HG03378 (cell line): ENCODE measurements at regions not wholly inside any gene's neighbourhood (a gene's known extent, or its start where the extent isn't known, plus 50 kb on each side); places are given as distances from the start of the nearest gene placed in this dataset.

Experiments
- ATAC-seq: cut with Tn5 transposase; IDR thresholded peaks from one replicate; pipeline ENCODE4 v1.9.1; 2021; ENCODE audit warnings: mild to moderate bottlenecking, moderate library complexity; ENCODE audit not compliant: unreplicated experiment

DNA sequence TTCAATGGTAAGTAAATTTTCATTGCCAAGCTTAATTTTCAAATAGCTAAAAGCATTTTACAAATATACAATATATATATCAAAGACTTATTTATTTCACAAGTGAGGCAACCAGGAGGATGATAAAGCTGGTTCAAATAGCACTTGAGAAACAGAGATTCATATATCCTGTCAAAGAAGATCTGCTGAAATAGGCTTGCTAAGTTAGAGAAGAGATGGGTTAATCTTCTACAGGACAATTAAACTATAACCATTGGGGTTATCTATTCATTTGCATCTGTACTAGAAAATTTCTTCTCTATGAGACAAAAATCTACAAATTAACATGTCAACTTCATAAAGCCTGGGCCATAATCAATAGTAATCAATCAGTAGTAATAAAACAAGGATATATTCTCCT lies 637.7 kb upstream of the UBE2E2 start:
- ATAC-seq = peak; percentile 60

DNA sequence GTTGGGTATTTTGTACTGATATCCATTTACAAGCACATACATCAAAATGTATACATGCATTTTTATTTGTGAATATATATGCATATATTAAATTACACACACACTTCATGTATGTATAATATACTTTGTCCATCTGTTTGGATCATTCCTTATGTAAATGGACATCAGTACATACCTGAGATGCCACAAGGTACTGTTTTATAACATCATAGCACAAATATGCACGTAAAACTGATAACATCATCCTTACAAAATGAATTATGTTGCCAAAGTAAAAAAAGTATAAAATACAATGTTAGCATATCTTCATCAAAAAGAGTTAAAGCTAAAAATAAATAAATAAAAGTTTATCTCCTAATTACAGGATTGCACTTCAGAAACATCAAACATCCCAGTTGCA lies 634.8 kb upstream of the UBE2E2 start:
- ATAC-seq = no peak

DNA sequence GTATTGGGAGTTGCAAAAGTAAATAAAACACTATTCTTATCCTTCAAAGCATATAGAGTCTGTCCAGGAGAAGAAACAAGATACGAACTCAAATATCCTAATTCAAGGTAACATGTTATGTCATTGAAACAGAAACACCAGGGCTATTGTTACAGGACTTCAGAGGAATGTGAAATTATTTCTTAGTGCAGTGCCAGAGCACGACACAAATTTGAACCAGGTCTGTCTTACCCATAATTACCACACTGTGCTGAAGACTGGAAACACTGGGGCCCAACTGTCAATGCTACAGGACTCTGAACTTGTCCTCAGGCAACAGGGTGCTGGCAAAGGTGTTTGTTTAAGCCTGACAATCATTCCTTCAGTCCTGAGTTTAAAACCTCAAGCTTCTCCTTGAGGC lies 633.6 kb upstream of the UBE2E2 start:
- ATAC-seq = no peak

DNA sequence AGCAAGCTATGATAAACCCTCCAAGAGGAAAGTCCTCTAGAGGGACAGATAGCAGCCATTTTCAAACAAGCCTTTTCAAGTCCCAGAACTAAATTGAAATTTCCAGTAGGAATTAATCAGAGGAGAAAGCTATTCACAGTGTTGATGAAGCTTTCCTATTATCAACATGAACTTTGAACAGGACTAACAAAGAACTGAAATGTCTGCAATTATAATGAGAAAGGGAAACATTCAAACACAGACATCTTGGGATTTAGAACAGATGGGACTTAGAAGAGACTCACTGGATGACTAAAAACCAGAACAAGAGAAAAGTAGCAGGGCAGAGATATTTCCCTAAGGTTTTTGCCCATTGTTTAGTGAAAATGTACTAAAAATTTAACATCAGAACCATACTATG lies 622.1 kb upstream of the UBE2E2 start:
- no peak for ATAC-seq

DNA sequence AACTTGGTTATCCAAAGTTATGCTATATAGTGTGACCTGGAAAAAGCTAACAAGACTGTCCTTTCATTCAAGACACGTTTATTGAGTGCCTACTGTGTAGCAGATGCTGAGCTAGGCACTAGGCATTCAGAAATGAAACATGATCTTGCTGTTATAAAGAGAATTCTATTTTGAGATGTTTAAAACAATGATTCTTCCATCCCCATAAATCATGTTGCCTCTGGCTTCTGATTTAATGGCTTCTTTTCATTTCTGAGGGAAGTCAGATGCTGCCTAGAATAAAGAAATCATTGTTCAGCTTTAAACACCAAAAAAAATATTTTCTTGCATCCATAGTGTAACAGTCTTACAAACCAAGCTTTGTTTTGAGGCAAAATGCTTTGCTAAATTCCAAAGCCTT lies 620.9 kb upstream of the UBE2E2 start:
- no peak for ATAC-seq

DNA sequence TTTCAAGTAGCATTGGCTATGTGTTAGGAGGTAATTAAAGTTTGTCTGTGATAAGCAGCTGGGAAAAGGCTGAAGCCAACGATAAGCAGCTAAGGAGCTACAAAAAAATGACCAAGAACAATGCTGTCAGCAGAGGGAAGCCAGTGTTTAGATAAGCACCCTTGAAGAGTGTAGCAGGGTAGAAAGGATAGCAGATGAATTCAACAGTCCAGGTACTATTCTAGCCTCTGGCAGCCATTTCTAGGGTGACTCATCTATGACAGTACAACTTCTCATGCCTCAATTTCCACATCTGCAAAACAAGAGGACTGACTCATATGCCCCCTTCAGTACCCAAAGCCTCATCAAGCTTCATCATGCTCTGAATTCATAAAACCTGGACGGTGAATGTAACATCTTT lies 617.6 kb upstream of the UBE2E2 start:
- no peak for ATAC-seq

DNA sequence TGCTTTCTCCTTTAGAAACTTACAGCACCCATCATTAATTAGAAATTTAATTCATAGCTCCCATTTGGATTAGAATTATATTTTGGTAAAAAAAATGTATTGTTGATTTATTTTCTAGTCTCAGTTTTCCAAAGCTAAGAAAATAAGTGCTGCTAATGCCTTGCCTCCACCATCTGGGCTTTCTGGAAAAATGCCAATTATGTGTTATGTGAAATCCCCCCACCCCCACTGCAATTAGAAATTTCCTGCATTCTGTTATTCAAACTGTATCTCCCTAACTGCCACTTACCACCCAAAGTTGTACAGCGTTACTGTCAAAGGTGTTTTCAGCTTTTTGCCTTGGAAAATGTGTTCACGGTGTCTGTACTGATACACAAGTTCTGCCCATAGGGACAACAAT lies 617.2 kb upstream of the UBE2E2 start:
- ATAC-seq = no peak

DNA sequence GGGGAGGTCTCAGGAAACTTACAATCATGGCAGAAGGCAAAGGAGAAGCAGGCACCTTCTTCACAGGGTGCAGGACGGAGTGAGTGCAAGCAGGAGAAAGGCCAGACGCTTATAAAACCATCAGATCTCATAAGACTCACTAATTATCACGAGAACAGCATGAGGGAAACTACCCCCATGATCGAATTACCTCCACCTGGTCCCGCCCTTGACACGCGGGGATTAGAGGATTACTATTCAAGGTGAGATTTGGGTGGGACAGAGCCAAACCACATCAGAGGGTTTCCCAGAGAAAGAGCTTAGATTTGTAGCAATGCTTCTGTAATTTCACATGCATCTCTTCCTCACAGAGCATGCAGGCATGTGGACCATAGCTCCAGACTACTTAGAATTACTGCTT lies 615.7 kb upstream of the UBE2E2 start:
- no peak for ATAC-seq

DNA sequence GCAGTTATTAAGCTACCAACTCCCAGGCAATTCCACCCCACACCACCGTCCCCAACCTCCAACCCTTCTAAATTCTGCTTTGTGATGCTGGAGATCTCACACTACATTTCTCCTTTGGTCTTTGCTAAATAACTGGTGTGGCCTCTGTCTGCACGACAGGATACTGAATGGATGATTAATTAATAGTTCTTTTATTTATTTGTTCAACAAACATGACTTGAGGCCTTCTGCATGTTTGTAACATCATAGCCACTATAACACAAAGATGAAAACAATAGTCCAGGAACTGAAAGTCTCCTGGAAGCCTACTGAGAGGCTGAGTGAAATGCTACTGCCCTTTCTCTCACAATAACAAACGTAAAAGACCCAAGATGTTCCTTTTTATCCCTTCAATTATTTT lies 609.5 kb upstream of the UBE2E2 start:
- no peak for ATAC-seq

DNA sequence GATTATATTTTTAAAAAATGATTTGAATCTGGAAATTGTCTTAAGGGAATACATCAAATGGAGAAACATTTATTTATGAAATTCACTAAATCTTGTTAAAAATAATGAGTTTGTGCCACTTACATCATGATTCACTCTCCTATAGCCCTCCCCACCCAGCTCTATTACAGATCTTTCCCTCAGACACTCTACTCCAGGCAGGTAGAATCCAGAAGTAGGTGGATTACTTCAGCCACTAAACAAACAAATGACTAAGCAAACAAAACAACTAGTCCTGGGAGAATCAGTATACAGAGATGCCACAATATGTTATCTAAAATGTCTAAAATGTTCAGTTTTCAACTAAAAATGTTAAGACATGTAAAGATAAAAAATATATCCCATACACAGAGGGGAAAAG lies 608.1 kb upstream of the UBE2E2 start:
- ATAC-seq = no peak

DNA sequence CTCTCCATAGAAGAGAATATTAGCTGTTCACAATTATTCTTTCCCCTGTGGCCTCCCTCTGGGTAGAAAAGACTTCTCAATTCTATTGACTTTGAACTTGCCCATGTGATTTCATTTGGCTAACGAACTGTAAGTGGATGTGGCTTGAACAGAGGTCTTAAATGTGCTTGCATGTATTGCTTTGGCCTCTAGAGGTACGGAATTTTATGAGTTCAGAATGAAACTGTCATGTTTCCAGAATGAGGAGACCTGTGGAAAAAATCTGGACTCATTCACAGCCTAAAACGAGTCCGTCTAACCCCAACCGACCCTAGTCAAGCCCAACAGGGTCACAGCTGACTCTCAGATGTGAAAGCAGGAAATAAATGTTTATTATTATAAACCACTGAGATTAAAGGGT lies 596.7 kb upstream of the UBE2E2 start:
- ATAC-seq = no peak

DNA sequence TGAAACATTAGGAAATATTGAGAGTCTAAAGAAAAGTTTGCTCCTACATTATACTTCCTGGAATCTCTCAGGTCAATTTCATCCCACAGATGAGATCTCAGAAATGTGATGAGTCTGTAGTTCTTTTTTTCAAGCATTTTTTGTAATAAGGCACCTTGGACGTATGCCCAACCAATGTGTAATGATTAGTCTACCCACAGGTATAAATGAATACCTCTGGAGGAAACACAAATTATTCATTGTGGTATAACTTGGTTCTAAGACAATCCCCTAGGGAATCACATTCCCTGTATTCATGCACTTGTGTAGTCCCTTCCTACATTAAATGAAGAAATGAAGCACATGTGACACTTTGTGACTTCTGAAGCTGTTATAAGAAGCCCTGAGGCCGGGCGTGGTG lies 596.2 kb upstream of the UBE2E2 start:
- no peak for ATAC-seq

DNA sequence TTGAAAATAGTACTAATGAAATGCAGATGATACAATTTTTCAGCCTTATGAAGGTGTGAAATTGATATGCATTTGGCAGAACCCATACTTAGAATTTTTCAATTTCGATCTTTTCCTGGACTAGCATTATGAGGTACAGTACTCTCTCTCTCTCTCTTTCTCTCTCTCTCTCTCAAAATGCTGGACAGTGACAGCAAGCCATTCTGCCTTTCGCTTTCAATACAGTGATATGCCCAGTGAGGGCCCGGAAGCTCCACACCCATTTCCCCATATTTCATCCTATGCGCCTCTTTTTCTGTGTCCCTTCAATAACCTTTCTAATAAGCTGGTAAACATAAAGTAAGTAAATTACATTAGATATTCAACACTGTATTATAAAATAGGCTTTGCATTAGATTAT lies 595.0 kb upstream of the UBE2E2 start:
- no peak for ATAC-seq

DNA sequence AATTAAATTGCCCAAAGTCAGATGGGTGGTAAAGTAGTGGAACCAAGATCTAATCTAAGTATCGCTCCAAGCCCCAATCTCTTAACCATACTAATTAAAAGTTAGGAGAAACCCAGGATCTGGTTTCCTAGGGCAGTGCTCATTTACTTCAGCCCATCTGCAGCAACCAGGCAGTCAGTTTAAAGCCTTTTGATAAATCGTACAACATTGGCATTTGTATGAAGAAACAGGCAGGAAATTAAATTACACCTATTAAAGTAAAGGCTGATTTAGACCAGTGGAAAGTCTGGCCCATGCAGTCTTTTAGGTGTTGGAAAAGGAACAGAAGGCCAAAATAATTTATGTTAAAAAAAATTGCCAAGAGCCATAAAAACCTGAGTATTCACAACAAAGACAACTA lies 594.4 kb upstream of the UBE2E2 start:
- no peak for ATAC-seq

DNA sequence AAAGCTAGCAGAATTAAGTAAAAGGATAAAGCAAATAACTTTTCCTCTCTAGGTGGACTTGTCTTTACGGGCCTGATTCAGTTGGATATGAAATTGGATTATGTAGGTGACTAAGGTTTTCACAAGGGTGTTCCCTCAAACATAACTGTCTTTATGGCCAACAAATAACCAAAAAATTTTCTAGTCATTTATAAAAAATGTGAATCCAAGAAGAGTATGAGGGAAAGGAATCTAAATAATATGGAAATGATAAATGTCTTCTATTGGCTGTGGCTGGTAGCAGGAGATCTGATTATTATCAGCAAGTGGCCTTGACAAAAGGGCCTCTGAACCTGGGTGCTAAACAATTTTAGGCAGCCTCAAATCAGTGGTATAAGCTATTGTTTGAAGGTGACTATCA lies 594.0 kb upstream of the UBE2E2 start:
- ATAC-seq = no peak

DNA sequence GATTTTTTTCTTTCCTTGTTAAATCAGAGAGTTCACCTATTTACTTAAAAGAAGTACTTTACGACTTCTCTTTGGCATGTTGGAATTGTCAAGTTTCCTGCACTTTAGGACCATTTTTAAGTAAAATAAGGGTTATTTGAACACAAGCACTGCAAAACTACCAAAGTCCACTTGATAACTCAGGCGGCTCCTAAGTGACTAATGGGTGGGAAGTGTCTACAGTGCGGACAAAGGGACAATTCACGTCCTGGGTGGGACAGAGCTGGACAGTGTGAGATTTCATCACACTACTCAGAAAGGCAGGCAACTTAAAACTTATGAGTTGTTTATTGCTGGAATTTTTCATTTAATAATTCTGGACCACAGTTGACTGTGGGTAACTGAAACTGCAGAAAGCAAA lies 590.2 kb upstream of the UBE2E2 start:
- no peak for ATAC-seq

DNA sequence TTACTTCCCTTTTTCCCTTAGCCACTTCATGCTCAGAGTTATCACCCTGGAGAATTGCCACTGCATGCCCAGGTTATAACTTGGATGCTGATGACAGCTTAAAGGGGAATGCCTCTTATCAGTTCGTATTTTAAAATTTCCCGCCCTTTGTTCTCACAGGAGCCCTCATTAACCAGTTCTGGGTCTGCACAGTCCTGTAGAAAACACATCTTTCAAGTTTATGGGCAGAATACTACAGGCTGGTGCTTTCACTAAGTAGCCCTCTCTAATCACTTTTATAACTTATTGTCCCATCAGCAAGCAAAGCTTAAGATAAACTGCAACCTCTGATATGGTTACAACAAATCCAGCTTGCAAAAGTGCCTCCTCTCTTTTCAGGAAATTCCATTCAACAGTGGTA lies 587.3 kb upstream of the UBE2E2 start:
- ATAC-seq = no peak

DNA sequence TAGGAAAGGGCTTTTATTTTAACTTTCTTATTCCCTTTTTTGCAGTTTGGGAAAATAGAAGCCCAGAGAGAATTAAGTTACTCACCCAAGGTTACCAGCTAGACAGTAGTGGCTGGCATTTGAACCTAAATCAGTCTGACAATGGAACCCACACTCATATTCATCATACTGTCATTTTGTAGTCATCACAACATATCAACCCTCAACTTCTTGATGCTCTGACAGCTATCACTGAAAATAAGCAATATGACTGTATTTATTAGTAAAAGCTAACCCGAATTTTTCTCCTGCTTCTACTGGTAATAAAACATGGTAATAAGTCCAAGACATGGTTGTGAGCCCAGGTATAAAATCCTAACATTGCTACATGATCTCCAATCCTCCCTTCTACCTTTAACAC lies 585.8 kb upstream of the UBE2E2 start:
- ATAC-seq = no peak

DNA sequence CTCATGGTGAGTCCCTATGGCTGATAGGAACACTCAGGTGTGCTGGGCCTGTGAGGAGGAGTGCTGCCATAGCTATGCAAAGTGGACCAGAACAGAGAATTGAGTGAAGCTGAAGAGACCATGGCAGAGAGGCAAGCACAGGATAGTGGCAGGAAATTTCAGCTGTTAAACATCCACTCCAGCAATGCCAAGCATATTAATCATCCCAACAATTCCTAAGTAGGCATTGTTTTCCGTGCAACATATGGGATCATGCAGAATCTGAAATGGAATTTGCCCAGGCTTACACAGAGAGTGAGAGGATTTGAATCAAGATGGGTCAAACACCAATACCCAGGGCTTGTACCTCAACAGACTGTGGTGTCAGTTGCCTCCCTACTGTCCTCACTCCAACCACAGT lies 582.6 kb upstream of the UBE2E2 start:
- no peak for ATAC-seq

DNA sequence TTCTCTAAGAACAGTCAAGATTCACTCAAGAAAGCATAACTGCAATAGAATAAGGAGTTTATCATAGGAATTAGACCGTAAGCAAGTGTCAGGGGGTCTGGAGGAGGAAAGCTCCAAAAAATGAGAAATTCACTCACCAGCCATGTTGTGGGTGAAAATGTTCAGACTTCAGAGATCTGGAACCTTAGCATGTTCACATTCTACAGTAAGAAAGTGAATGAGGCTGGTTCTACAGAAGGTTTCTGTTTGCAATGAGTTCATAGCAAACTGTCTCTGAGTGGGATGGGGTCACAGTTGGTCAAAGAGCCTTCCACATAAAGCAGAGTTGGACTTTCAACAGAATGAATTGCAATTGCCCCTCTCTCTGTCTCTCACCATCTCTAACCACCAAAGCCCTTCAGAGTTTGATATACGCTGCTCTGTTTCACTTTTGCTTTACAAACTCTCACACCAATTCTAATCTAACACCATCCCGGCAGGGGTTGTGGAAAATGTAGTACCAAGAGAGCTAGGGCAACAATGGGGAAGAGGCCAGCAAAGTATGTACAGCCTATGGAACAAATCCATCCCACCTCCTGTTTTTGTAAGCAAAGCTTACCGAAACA lies 581.8 kb upstream of the UBE2E2 start:
- ATAC-seq = no peak

DNA sequence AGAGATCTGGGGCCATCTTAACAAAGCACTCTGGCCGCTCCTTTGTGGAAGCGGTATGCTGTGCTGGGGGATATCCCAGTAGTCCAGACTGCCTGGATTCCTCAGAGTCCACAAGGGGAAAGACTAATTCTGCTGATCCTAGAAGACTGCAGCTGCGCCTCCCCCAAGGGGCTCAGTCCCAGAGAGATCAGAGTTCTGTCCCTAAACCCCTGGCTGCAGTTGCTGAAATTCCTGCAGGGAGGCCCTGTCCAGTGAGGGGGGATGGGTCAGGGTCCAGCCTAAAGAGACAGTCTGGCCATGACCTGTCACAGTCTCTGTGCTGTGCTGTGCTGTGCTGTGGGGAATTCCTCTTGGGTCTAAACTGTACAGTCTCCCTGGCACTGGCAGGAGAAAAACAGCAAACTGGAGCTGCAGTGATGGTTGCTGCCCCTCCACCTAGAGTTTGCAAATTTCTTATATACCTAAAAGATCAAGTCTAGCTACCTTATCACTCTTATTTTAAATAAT lies 575.1 kb upstream of the UBE2E2 start:
- no peak for ATAC-seq

DNA sequence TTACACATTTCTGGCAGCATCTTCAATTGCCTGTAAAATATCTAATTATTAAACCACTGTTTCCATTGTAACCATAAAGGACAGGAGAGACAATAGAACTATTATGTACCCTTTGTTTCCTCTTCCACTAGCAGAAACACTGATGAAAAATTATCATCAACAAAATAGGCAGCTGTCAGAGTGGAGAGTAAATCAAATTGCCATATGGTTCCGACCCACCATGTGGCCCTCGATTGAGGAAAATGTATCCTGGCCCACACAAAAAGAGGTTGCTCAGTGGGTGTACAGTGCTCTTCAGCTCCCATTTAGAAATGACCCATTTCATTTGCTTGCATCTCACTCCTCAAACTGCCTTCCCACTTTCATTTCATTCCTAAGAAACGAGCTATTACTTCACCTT lies 570.6 kb upstream of the UBE2E2 start:
- ATAC-seq = no peak

DNA sequence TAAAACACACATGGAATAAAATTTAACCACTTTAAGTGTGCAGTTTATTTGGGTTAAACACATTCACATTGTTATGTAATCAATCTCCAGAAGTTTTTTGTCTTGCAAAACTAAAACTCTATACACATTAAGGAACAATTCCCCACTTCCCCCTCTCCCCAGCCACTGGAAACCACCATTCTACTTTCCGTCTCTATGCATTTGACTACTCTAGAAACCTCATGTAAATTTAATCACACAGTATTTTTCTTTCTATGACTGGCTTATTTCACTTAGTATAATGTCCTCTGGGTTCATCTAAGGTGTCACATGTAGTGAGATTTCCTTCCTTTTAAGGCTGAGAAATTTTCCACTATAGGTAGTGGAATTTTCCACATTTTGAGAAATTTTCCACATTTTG lies 568.7 kb upstream of the UBE2E2 start:
- ATAC-seq = no peak
